HEK293 (cell line): ENCODE measurements at regions not wholly inside any gene's neighbourhood (a gene's known extent, or its start where the extent isn't known, plus 50 kb on each side); places are given as distances from the start of the nearest gene placed in this dataset.

ENCODE experiments used
- ZBTB1 ChIP-seq: fragments of 450-650 bp; formaldehyde crosslinking; IDR thresholded peaks from 2 replicates; pipeline ENCODE4 v1.5.1; 2016; ENCODE audit warnings: missing biosample characterization, missing genetic modification characterization
- ZFP69B ChIP-seq: fragments of 450-650 bp; formaldehyde crosslinking; IDR thresholded peaks from 2 replicates; pipeline ENCODE4 v1.5.1; 2016; ENCODE audit warnings: missing biosample characterization, missing genetic modification characterization
- ZIC2 ChIP-seq: fragments of 450-650 bp; formaldehyde crosslinking; IDR thresholded peaks from 2 replicates; pipeline ENCODE4 v1.5.1; 2016; ENCODE audit warnings: missing biosample characterization, missing genetic modification characterization
- ZNF24 ChIP-seq: fragments of 450-650 bp; formaldehyde crosslinking; IDR thresholded peaks from 2 replicates; pipeline ENCODE4 v1.5.1; 2016; ENCODE audit warnings: missing biosample characterization, missing genetic modification characterization
- ZNF629 ChIP-seq: fragments of 450-650 bp; formaldehyde crosslinking; IDR thresholded peaks from 2 replicates; pipeline ENCODE4 v1.5.1; 2017; ENCODE audit warnings: missing biosample characterization, missing genetic modification characterization
- TF ChIP-seq, protein P1 (sequence below): fragments of 450-650 bp; formaldehyde crosslinking; IDR thresholded peaks from 2 replicates; pipeline ENCODE4 v1.5.1; 2016; ENCODE audit warnings: missing biosample characterization, missing genetic modification characterization

DNA sequence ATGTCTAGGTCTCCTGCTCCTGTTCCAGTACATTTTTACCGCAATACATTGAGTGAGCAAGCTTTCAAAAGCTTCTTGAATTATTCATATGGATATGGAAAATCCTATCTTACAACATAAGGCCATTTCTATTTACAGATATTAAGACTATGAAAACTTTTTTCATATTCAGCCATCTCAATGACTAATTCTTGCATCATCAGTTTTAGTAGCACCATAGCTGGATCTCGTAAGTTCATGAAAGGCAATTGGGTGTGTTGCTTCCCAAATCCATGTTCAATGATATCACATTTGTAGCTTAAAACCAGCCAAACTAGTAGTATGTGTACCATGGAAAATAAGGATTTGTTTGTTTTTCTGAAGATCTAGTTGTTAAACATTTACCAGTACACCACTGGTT is 118.3 kb upstream of the GABRA2 start:
- no peak for TF ChIP-seq ZFP69B (tag by site-specific recombination)
- TF ChIP-seq, protein P1, sequence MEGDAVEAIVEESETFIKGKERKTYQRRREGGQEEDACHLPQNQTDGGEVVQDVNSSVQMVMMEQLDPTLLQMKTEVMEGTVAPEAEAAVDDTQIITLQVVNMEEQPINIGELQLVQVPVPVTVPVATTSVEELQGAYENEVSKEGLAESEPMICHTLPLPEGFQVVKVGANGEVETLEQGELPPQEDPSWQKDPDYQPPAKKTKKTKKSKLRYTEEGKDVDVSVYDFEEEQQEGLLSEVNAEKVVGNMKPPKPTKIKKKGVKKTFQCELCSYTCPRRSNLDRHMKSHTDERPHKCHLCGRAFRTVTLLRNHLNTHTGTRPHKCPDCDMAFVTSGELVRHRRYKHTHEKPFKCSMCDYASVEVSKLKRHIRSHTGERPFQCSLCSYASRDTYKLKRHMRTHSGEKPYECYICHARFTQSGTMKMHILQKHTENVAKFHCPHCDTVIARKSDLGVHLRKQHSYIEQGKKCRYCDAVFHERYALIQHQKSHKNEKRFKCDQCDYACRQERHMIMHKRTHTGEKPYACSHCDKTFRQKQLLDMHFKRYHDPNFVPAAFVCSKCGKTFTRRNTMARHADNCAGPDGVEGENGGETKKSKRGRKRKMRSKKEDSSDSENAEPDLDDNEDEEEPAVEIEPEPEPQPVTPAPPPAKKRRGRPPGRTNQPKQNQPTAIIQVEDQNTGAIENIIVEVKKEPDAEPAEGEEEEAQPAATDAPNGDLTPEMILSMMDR (tag by site-specific recombination), result no peak
- TF ChIP-seq ZNF24 (tag by site-specific recombination), result no peak
- no peak for TF ChIP-seq ZBTB1 (tag by site-specific recombination)
- TF ChIP-seq ZNF629 (tag by site-specific recombination), result no peak
- no peak for TF ChIP-seq ZIC2 (tag by site-specific recombination)
